ENCODE measurements at regions not wholly inside any gene's neighbourhood (a gene's known extent, or its start where the extent isn't known, plus 50 kb on each side); places are given as distances from the start of the nearest gene placed in this dataset.

DNA sequence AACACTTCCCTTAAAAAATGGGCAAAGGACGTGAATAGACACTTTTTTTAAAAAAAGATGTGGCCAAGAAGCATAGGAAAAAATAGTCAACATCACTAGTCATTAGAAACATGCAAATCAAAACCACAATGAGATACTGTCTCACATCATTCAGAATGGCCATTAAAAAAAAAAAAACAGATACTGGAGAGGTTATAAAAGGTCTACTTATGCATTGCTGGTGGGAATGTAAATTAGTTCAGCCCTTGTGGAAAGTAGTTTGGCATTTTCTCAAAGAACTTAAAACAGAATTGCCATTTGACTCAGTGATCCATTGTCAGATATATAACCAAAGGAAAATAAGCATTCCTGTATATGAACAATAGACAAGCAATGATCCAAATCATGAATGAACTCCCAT is 352.8 kb upstream of the EPHA5 start:
- Histone ChIP-seq H3K36me3 (ENCODE audit: insufficient read depth, low read length) (no peaks in the 10 kb centered on the region), H3K4me2 (ENCODE audit: low read depth, low read length, poor library complexity, severe bottlenecking) (no peak overlapping the region), H3K27me3 (ENCODE audit: insufficient read depth, low read length, poor library complexity, severe bottlenecking) (no peaks in the 10 kb centered on the region), H3F3A (ENCODE audit: low read depth) (no peaks in the 10 kb centered on the region), H3K4me1 (ENCODE audit: insufficient read depth, low read length, poor library complexity, severe bottlenecking) (no peaks in the 10 kb centered on the region), H3K9me2 (replicated peaks; ENCODE audit: low read depth, low read length) (no peaks in the 10 kb centered on the region), H3K9ac (ENCODE audit: low read depth, low read length, poor library complexity, severe bottlenecking) (no peak overlapping the region), H3K4me3 (ENCODE audit: low read length, poor library complexity, severe bottlenecking) (no peak overlapping the region), H3K79me2 (ENCODE audit: insufficient read depth, low read length) (no peaks in the 10 kb centered on the region), H2AFZ (ENCODE audit: low read length) (no peak overlapping the region), H3K9me3 (ENCODE audit: insufficient read depth, low read depth, low read length) (no peaks in the 10 kb centered on the region), H4K20me1 (ENCODE audit: insufficient read depth, low read length, poor library complexity, severe bottlenecking) (no peaks in the 10 kb centered on the region)
- TF ChIP-seq EZH2phosphoT487 (IDR thresholded peaks at IDR 0.05; ENCODE audit: borderline replicate concordance), result no peak
- TF ChIP-seq, protein P1, sequence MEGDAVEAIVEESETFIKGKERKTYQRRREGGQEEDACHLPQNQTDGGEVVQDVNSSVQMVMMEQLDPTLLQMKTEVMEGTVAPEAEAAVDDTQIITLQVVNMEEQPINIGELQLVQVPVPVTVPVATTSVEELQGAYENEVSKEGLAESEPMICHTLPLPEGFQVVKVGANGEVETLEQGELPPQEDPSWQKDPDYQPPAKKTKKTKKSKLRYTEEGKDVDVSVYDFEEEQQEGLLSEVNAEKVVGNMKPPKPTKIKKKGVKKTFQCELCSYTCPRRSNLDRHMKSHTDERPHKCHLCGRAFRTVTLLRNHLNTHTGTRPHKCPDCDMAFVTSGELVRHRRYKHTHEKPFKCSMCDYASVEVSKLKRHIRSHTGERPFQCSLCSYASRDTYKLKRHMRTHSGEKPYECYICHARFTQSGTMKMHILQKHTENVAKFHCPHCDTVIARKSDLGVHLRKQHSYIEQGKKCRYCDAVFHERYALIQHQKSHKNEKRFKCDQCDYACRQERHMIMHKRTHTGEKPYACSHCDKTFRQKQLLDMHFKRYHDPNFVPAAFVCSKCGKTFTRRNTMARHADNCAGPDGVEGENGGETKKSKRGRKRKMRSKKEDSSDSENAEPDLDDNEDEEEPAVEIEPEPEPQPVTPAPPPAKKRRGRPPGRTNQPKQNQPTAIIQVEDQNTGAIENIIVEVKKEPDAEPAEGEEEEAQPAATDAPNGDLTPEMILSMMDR (conservative IDR thresholded peaks at IDR 0.05; ENCODE audit: low read length), result no peak

DNA sequence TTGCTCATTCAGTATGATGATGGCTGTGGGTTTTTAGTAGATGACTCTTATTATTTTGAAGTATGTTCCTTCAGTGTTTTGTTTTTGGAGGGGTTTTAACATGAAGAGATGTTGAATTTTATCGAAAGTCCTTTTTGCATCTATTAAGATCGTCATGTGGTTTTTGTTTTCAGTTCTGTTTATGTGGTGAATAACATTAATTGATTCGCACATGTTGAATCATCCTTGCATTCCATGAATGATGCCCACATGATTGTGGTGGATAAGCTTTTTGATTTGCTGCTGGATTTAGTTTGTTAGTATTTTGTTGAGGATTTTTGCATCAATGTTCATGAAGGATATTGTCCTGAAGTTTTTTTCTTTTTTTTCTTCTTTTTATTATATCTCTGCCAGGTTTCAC is 347.4 kb upstream of the EPHA5 start:
- Histone ChIP-seq H3K4me2 (ENCODE audit: low read depth, low read length, poor library complexity, severe bottlenecking) (no peak overlapping the region), H3K9ac (ENCODE audit: low read depth, low read length, poor library complexity, severe bottlenecking) (no peak overlapping the region), H4K20me1 (ENCODE audit: insufficient read depth, low read length, poor library complexity, severe bottlenecking) (no peaks in the 10 kb centered on the region), H3K9me3 (ENCODE audit: insufficient read depth, low read depth, low read length) (0 out of 2 replicates have a peak, but pooled peaks cover 3% of the 10 kb centered on the region), H3K4me3 (ENCODE audit: low read length, poor library complexity, severe bottlenecking) (no peak overlapping the region), H3K9me2 (replicated peaks; ENCODE audit: low read depth, low read length) (no peaks in the 10 kb centered on the region), H3K36me3 (ENCODE audit: insufficient read depth, low read length) (no peaks in the 10 kb centered on the region), H3K4me1 (ENCODE audit: insufficient read depth, low read length, poor library complexity, severe bottlenecking) (no peaks in the 10 kb centered on the region), H3K27me3 (ENCODE audit: insufficient read depth, low read length, poor library complexity, severe bottlenecking) (no peaks in the 10 kb centered on the region), H2AFZ (ENCODE audit: low read length) (no peak overlapping the region), H3F3A (ENCODE audit: low read depth) (no peaks in the 10 kb centered on the region), H3K79me2 (ENCODE audit: insufficient read depth, low read length) (no peaks in the 10 kb centered on the region)
- TF ChIP-seq EZH2phosphoT487 (IDR thresholded peaks at IDR 0.05; ENCODE audit: borderline replicate concordance), result no peak
- TF ChIP-seq, protein P1 (conservative IDR thresholded peaks at IDR 0.05; ENCODE audit: low read length), result no peak

DNA sequence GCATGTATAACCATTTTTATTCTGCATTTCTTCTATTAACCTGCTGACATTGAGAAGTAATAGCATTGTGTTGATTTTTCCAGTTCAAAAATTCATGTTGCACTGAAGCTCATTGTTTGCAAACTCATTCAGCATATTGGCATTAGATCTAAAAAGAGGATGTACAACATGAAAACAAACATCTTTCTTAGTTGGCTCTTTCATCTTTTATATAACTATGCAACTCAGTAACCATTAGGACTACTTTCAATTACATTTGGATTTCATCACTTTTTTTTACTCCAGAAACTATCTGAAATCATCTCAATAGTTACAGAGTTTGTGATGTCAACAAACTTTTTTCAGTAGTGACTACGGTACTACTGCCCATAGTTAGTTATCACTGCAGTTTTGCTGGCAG is 346.0 kb upstream of the EPHA5 start:
- Histone ChIP-seq H3K36me3 (ENCODE audit: insufficient read depth, low read length) (no peaks in the 10 kb centered on the region), H3K4me2 (ENCODE audit: low read depth, low read length, poor library complexity, severe bottlenecking) (no peak overlapping the region), H3K9me2 (replicated peaks; ENCODE audit: low read depth, low read length) (no peaks in the 10 kb centered on the region), H4K20me1 (ENCODE audit: insufficient read depth, low read length, poor library complexity, severe bottlenecking) (no peaks in the 10 kb centered on the region), H3K9me3 (ENCODE audit: insufficient read depth, low read depth, low read length) (0 out of 2 replicates have a peak, but pooled peaks cover 3% of the 10 kb centered on the region), H3K27me3 (ENCODE audit: insufficient read depth, low read length, poor library complexity, severe bottlenecking) (no peaks in the 10 kb centered on the region), H3F3A (ENCODE audit: low read depth) (no peaks in the 10 kb centered on the region), H2AFZ (ENCODE audit: low read length) (no peak overlapping the region), H3K9ac (ENCODE audit: low read depth, low read length, poor library complexity, severe bottlenecking) (no peak overlapping the region), H3K79me2 (ENCODE audit: insufficient read depth, low read length) (no peaks in the 10 kb centered on the region), H3K4me3 (ENCODE audit: low read length, poor library complexity, severe bottlenecking) (no peak overlapping the region), H3K4me1 (ENCODE audit: insufficient read depth, low read length, poor library complexity, severe bottlenecking) (no peaks in the 10 kb centered on the region)
- no peak for TF ChIP-seq EZH2phosphoT487 (IDR thresholded peaks at IDR 0.05; ENCODE audit: borderline replicate concordance)
- TF ChIP-seq, protein P1 (conservative IDR thresholded peaks at IDR 0.05; ENCODE audit: low read length), result no peak
